ENCODE measurements at regions not wholly inside any gene's neighbourhood (a gene's known extent, or its start where the extent isn't known, plus 50 kb on each side); places are given as distances from the start of the nearest gene placed in this dataset.

DNA sequence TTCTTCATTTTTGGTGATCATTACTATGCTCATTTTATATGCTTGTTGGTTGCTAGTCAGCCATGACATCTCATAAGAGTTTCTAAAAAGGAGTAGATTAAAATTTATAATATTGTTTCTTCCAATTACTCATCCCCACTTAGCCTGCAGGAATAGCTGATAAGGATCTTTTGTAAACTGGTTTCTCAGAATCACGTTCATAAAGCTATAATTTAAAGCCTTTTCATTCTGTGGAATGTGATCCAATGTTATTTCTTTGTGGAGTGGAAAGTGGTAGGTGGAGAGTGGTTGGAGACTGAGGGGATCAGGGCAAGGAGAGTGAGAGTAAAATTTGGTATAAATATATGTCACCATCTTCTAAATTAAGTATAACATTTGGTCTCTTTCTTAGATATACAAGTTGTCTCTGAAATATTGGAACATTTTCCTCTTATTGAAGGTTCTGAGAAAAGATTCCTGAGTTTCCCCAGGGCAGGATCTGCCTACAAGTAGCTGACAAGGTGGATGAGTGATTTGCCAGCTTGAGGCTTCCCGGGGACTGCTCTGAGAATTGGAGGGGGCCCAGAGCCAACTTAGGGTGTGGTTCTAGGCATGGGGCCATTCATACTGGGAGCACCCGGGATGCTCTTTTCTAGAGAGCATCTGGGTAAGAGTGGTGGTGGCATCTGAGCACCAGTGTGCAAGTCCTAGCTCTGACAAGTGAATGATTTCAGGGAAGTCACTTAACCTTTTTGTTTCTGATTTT is 116.4 kb downstream of the TBX19 start:
- no peak overlapping the region for H3K4me3 ChIP-seq (ENCODE audit: low read depth, low read length)
- no peak for DNase-seq (ENCODE audit: low read depth)

DNA sequence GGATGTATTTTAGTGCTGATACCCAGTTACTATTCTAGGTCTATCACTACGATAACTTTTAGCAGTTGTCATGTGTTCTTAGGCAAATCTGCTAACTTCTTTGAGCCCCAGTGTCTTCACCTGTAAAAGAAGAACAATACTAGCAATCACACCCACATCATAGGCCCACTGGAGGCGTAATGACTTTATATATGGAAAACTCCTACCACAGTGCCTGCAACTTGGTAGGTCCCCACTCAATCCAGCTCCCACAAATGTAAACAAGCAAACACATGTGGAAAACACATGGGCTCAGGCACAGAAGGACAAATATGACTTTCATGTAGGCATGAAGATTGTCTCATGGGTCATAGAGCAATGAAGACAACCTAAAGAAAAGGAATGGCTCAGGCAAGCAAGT is 115.8 kb downstream of the TBX19 start:
- no peak for DNase-seq (ENCODE audit: low read depth)

DNA sequence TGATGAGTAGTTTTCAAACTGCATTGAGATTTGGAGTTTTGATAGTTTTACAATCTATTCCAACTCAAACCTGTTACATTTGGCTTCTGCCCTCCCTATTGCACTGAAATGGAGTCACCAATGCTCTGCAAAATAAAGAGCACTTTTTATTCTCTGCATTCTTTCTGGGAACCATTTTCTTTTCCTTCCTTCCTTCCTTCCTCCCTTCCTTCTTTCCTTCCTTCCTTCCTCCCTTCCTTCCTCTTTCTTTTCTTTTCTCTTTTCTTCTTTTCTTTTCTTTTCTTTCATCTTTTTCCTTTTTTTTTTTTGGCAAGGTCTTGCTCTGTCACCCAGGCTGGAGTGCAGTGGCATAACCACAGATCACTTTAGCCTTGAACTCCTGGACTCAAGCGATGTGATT is 114.2 kb downstream of the TBX19 start:
- H3K4me3 ChIP-seq (ENCODE audit: low read depth, low read length) = no peak overlapping the region
- DNase-seq (ENCODE audit: low read depth) = no peak

More for the DNA sequence above, 115.8 kb downstream of the TBX19 start:
- no peak overlapping the region for H3K4me3 ChIP-seq (ENCODE audit: low read depth, low read length)

DNA sequence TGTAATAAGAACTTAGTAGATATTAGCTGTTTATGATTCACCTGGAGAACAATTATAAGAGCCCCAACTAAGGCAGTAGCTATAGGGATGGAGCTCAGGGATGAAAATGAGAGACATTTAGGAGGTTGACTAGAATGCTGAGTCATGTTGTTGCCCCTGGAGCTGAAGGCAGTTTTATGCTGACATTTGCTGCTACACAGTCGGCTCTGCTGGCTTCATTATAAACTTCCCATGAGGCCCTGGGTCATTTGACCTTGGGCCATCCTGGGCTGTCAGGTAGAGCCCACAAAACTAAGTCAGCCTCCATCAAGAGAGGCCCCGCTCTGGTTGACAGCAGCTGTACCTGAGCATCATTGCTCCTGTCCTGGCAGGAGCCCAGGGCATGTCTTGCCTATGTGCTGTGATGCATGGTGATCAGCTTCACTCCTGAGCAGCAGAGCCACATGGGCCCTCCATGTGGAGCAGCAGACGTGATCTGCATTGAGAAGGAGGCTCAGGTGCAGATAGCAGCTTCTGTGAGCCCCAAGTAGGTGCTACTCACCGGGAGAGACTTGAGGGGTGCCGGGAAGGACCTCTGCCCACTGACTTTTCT is 112.4 kb downstream of the TBX19 start:
- H3K4me3 ChIP-seq (ENCODE audit: low read depth, low read length) = no peak overlapping the region
- DNase-seq (ENCODE audit: low read depth) = no peak

DNA sequence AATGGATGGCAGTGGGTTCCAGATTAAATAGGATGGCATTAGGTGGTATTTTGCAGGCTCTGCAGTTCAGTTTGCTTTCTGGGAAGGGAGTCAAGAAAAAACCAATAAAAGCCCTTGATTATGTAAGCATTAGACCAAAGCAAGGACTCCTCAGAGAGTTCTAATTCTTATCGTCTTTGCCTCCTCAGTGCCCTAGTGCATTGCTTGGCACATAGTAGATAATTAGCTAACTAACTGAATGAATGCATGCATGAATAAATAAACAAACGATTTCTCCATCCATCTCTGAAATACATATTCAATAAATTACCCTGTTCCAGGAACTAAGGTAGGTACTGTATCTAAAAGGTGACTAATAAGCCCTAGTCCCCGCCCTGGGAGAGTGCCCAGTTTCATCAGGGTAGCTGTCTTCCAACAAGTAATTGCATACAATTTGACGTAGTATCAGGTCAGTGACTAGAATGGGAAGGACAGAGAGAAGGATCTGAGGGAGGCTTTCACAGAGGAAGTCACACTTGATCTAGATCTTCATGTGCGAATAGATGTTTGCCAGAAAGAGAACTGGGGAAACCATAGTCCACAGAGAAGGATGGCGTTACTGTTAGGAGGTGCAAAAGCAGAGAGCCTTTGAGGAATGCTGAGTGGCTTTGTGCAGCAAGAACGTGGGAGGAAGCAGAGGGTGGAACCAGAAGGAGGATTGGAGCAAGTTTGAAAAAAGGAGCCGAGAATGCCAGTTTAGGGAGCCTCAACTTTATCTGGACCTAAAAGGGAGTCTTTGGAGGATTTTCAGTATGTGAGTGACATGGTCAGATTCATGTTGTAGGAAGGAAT is 111.4 kb downstream of the TBX19 start:
- no peak for DNase-seq (ENCODE audit: low read depth)
- H3K4me3 ChIP-seq (ENCODE audit: low read depth, low read length) = no peak overlapping the region

DNA sequence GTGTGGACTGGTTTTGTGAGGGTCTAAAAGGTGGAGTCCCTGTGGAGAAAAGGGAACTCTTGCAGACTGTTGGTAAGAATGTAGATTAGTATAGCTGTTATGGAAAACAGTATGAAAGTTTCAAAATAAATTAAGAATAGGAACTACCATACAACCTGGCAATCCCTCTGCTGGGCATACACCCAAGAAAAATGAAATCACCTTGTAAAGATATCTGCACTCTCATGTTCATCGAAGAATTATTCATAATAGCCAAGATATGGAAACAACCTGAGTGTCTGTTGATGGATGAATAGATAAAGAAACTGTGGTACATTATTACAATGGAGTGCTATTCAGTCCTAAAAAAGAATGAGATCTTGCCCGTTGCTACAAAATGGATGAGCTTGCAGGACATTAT is 109.6 kb downstream of the TBX19 start:
- no peak for DNase-seq (ENCODE audit: low read depth)
- no peak overlapping the region for H3K4me3 ChIP-seq (ENCODE audit: low read depth, low read length)

DNA sequence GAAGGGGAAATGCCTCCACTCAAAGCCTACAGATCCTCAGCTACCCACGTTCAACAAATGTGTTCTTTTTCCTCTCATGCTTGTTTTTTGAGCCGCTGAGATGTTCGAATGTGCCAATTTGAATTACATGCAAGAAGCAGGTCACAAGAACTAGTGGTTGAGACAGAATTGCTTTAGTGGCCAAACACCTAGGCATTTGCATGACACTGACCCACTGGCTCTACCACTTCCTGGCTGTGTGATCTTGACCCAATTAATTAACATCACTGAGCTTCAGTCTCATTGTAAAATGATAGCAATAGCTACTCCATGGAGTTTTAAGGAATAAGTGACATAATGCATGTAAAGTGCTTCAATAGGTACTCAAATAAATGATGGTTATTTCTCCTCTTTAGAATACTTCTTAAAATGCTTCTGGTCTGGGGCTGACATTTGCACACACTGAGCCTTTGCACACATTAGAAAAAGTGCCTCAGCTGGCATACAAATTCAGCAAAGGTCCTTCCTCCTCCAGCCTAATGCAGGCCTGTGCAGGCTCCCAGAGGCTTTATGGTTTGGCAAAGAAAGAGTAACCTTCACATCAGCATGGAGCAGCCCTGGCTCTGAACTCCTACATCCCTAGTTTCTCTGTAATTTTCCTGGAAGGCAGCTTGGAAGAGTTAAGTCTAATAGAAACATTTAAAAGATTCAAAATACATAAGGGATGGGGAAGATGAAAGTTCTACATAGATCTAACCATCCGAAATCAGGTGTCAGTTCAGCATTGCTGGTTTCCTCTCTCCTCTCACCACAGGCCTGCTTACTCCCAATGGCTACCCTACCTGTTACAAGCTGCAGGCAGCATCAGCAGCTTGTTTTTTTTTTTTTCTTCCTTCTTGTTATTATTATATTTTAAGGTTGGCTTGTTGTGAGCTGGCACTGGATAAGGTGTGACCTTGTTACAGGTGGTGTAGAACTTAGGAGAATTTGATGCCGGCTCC is 107.4 kb downstream of the TBX19 start:
- no peak for DNase-seq (ENCODE audit: low read depth)
- H3K4me3 ChIP-seq (ENCODE audit: low read depth, low read length) = no peak overlapping the region

DNA sequence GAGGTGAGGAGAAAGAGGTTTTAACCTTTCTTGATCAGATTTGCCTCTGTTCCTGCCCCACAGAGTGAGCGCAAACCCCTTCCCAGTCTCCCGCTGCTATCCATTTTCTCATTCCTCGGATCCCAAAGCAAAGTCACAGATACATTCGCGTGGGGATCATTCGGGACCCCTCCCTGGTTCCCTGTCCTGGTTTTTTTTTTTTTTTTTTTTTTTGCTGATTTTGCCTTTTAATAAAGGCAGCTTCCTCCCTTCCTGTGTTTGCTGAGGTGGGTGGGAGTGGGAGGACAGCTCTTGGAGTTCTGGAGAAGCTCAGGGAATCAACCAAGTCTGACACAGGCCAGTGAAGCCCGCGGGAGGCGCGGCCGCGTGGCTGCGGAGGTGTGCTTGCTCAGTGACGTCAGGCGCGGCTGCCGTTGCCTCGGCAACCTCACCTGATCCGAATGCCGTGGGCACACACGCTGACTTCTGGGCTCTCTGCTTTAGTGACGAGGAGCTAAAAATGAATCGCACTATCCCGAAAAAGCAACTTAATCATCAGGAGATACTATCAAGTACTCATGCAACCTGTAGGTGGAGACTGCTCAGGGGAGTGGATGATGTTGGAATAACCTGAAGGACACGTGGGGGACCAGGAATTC is 106.4 kb downstream of the TBX19 start:
- no peak for DNase-seq (ENCODE audit: low read depth)
- H3K4me3 ChIP-seq (ENCODE audit: low read depth, low read length) = no peak overlapping the region

DNA sequence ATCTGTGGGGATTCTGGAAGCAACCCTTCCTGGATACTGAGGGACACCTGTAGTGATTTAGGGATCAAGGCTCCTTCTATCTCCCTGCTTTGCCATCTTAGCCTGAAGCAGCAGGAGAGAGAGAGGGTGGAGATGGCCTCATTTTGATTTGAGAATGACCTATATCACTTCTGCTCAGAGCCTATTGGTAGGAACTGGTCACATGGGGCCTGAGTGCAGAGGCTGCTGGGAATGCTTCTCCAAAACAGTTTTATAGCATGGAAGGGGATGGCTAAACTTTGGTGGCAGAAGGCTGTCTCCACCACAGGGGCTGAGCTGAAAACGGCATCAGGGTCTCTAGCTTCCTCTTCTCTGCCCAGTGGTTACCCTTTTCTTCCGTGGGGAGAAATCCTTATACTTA is 105.8 kb downstream of the TBX19 start:
- H3K4me3 ChIP-seq (ENCODE audit: low read depth, low read length) = no peak overlapping the region
- DNase-seq (ENCODE audit: low read depth) = no peak

DNA sequence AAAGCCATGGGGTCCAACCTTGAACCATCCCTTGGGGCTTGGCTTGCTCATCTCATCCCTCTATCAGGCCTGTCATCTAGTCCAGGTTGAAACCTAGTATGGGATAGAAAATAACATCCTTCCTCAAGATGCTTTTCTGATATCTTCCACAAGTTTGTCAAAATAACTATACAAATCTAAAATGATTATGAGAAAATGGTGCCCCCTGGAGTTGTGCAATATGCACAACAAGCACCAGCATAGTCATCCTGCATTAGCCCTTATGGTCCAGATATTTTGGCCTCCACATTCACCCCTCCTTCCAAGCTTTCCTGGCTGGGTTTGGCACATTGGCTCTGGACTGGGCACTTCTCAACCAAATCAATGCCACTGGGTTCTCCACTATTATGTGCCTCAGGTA is 101.2 kb downstream of the TBX19 start:
- no peak for DNase-seq (ENCODE audit: low read depth)
- H3K4me3 ChIP-seq (ENCODE audit: low read depth, low read length) = no peak overlapping the region

DNA sequence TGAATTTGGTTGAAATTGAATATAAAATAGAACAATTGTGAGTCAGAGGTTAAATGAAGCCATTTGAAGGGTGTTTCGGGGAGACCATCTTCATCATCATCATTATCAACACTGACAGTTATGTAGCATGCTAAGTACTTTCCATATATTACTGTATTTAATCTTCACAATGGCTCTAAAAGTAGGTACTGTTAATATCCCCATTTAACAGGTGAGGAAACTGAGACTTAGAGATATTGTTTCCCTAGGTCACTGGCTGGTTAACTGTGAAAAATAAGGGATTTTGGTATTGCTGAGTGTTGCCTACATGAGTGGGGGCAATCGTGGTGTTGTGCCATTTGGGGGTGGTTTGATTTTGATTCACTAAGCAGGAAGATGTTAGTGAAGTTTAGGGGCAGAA is 100.3 kb downstream of the TBX19 start:
- no peak for DNase-seq (ENCODE audit: low read depth)
- H3K4me3 ChIP-seq (ENCODE audit: low read depth, low read length) = no peak overlapping the region

DNA sequence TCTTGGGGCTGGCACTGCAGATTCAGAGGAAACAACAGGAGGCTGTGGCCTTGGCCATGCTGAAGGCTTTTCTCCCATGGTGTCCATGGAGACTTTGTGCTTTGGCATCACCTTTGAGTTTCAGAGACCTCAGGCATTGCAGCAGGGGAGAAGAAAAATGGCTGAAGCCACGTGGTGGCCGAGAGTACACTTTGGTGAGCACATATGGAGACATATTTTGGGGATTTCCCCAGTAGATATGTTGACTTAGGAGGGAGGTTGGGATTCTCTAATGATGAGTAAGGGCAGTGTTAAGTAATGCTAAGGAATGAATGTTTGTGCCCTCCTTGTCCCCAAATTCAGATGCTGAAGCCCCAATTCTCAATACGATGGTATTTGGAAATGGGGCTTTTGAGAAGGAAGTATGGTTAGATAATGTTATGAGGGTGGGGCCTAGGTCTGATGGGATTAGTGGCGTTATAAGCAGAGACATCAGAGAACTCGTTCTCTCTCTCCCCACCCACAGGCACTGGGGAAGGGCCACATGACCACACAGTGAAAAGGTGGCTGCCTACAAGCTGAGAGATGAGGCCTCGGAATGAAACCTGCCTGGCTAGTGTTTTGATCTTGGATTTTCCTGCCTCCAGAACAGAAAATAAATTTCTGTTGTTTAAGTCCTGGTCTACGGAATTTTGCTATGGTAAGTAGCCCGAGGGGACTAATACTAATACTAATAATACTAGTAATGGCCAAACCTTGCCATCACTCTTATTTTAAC is 98.6 kb downstream of the TBX19 start:
- H3K4me3 ChIP-seq (ENCODE audit: low read depth, low read length) = no peak overlapping the region
- no peak for DNase-seq (ENCODE audit: low read depth)

DNA sequence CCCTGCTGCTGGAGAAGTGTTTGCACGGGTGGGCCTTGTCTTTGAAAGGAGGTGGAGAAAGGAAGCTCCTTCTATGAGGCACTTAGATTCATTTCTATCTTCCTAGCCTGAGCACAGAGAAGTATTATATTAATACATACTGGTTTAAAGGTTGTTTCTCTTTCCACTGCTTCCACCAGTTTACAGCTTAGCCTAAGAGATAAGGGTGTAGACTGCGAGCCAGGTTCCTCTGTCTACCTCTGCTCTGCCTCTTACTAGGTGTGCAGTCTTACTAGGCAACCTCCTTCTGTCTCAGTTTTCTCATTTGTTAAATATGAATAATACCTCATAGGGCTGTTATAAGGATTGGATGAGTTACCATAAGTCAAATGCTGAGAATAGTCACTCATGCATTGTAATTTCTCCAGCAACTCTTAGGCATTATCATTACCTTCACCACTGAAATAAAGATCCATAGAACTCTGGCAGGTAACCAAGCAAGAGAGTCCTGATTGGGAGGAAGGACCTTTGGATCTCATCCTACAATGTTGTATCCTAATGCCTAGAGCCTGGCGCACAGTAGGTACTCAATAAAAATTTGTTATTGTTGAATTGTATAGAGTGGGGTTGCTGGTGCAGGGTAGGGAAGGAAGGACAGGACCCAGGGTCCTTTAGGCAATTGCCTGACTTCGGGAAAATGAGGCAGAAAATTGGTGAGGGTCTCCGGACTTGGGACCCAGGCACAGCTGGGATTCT is 95.1 kb downstream of the TBX19 start:
- no peak for DNase-seq (ENCODE audit: low read depth)
- no peak overlapping the region for H3K4me3 ChIP-seq (ENCODE audit: low read depth, low read length)

DNA sequence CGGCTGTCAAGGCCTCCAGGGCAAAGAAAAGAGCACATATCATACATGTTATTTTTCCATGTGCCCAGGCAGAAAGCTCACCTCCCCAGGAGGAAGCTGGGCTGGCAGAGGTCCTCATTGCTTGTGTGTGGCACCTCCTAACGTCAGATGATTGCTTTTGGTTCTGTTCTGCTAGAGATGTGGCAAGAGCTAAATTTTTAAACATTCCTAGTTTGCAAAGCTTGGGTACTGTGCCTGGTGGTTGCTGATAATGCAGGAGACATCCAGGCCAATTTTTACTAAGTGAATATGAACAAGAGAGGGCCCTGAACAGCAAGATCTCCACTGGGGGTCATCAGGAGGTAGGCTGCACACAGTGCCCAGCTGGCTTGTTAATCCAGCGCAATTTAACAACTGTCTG is 93.9 kb downstream of the TBX19 start:
- DNase-seq (ENCODE audit: low read depth) = no peak
- no peak overlapping the region for H3K4me3 ChIP-seq (ENCODE audit: low read depth, low read length)

DNA sequence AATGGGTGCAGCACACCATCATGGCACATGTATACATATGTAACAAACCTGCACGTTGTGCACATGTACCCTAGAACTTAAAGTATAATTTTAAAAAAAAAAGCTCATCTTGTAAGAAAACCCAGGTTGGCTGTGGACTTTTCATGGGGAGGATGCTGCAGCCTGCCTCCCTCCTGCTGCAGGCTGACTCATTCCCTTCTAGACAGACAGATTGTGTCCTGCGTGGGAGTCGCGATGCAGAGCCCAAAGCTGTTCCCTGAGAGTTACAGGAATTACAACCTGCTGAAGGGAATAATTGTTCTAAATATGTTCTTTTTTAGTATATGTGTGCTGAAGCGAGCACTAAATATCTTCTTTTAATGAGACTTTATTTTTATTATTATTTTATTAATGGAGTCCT is 93.2 kb downstream of the TBX19 start:
- DNase-seq (ENCODE audit: low read depth) = no peak

DNA sequence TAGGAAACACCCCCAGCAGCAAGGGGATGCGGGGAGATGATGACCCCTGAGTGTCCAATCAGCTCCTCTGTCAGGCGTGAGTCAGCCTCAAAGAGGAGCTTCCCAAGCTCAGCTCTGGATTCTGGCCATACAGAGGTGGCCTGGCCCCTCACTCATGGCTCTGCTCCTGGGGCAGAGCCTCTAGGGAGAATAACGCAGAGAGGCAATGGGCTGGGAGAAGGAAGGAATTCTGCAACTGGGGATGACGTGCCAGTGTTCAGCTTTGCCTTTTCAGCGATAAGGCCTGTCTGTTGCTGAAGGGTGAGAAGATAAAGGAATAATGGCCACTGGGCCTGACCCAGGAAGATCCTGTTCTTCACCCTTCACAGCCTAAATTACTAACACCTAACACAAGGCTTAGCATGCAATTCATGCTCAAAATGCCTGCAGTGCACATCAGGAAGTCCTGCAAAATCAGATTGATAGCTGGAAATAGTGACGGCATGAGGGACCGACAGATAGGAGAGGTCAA is 92.2 kb downstream of the TBX19 start:
- DNase-seq (ENCODE audit: low read depth) = no peak
- no peak overlapping the region for H3K4me3 ChIP-seq (ENCODE audit: low read depth, low read length)

More for the DNA sequence above, 93.2 kb downstream of the TBX19 start:
- no peak overlapping the region for H3K4me3 ChIP-seq (ENCODE audit: low read depth, low read length)

DNA sequence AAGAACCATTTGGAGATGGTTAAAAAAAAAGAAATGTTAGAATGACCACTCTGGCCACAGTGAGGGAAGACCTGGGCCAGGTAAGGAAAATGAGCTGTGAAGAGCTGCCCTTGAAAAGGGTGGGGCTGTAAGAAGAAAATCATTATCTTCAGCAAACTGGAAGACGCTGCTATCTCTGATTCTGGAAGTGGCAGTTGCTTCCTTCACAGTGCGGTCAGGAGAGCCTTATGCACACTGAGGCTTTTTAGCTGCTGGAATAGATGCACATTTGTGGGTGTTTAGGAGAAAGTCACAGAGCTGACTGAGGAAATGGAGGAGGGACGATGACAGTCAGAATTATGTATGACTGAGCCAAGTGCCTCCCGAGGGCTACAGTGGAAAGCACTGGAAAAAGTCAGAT is 91.6 kb downstream of the TBX19 start:
- no peak for DNase-seq (ENCODE audit: low read depth)
- H3K4me3 ChIP-seq (ENCODE audit: low read depth, low read length) = no peak overlapping the region

DNA sequence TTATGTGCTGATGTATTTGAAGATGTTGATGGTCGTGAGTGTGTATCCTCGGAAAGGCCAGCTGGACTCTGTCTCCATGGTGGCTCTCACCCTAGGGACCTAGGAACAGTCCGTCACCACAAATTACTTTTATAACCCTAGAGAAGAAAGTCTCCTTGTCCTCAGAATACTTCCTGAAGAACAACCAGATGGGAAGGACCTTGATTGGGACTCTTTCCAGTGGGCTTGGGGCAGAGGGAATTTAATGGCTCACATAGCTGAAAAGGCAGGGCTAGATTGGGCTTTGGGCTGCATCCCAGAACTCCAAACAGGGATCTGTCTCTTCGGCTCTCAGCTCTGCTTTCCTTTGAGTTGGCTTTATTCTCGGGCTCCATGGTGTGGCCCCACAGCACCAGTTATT is 90.8 kb downstream of the TBX19 start:
- no peak overlapping the region for H3K4me3 ChIP-seq (ENCODE audit: low read depth, low read length)
- DNase-seq (ENCODE audit: low read depth) = no peak
